Muscle of leg (tissue), 3 donors: ENCODE measurements at regions not wholly inside any gene's neighbourhood (a gene's known extent, or its start where the extent isn't known, plus 50 kb on each side); places are given as distances from the start of the nearest gene placed in this dataset.

Experiments used
- DNase-seq: peaks from one replicate; pipeline ENCODE4 v3.0.0; 2013
- H3K27ac ChIP-seq: one replicate; pipeline ENCODE4 v1.5.1; 2013; ENCODE audit warnings: mild to moderate bottlenecking, low read length, control low read depth
- H3K27me3 ChIP-seq: one replicate; pipeline ENCODE4 v1.6.1; 2013; ENCODE audit warnings: low read length; ENCODE audit not compliant: control insufficient read depth, insufficient read depth
- H3K36me3 ChIP-seq: one replicate; pipeline ENCODE4 v1.6.1; 2013; ENCODE audit warnings: low read length; ENCODE audit not compliant: control insufficient read depth, insufficient read depth
- H3K4me1 ChIP-seq: one replicate; pipeline ENCODE4 v1.6.1; 2013; ENCODE audit warnings: low read length; ENCODE audit not compliant: control insufficient read depth, insufficient read depth
- H3K4me3 ChIP-seq: one replicate; pipeline ENCODE4 v1.5.1; 2013; ENCODE audit warnings: low read length, control low read depth
- H3K9me3 ChIP-seq: replicated peaks from 2 replicates; pipeline ENCODE4 v1.6.1; 2013; ENCODE audit warnings: low read depth, low read length; ENCODE audit not compliant: control insufficient read depth
- WGBS: methylation state at CpG from one replicate; pipeline ENCODE4 v1.1.5; 2013; ENCODE audit warnings: missing lambda C conversion rate; ENCODE audit not compliant: insufficient coverage; 5-methylcytosine and 5-hydroxymethylcytosine counted together

DNA sequence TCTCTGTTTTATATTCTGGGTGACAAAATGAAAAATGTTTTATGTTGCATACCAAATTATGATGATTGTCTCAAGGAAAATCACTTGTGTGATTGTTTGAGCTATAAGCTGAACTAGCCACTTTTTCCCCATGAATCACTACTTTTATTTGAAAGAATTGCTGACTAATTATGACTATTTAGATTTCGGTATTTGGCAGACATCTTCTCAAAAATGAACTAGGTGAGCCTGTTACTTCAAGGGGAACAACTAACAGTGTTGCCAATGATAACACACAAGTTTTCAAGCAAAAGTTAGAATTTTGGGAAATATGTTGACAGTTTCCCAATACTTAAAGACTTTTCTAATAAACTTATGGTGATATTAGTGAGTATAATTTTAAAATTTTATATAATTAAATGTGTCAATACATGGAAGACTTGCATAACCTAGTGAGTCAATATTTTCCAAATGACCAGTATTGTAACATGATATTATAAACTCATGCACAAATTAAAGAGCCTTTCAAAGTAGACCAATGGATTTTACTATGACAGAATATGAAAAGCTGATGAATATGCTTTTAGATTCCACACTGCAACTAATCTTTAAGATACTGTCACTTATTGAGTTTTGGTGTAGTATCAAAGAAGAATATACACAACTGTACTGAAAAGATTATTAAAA is 187.7 kb upstream of the GATB start:
- H3K4me3 ChIP-seq, result no peak overlapping the region
- H3K27ac ChIP-seq, result no peak overlapping the region
- H3K27me3 ChIP-seq, result no peaks in the 10 kb centered on the region
- H3K4me1 ChIP-seq, result no peaks in the 10 kb centered on the region
- H3K9me3 ChIP-seq, result peaks cover 8% of the 10 kb centered on the region
- H3K36me3 ChIP-seq, result no peaks in the 10 kb centered on the region
- WGBS, result no CpG with 5 or more reads among the region's 1 CpG
- DNase-seq, result no peak

DNA sequence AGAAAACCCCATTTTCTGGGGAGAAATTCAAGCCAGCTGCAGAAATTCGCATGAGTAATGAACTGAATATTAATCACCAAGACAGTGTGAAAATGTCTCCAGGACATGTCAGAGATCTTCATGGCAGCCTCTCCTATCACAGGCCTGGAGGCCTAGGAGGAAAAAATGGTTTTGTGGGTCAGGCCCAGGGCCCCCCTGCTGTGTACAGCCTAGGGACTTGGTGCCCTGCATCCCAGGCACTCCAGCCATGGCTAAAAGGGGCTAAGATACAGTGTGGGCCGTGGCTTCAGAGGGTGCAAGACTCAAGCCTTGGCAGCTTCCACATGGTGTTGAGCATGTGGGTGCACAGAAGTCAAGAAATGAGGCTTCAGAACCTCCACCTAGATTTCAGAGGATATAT is 185.9 kb upstream of the GATB start:
- no peak for DNase-seq
- Histone ChIP-seq H3K9me3 (peaks cover 8% of the 10 kb centered on the region), H3K4me3 (no peak overlapping the region), H3K27me3 (no peaks in the 10 kb centered on the region), H3K4me1 (no peaks in the 10 kb centered on the region), H3K27ac (no peak overlapping the region), H3K36me3 (no peaks in the 10 kb centered on the region)
- 82% methylated on average over 2 of the region's 2 CpGs for WGBS

DNA sequence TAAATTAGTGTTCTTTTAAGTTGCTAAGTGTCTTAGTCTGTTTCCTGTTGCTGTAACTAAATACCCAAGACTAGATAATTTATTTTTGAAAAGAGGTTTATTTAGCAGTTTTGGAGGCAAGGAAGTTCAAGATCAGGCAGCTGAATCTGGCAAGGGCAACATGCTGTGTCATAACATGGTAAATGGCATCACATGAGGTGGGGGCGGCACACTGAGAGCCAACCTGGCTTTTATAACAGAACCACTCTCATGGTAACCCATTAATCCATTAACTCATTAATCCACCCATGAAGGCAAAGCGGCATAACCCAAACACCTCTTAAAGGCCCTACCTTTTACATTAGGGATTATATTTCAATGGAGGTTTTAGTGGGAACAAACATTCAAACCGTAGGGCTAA is 182.2 kb upstream of the GATB start:
- Histone ChIP-seq H3K36me3 (no peaks in the 10 kb centered on the region), H3K4me1 (no peaks in the 10 kb centered on the region), H3K4me3 (no peak overlapping the region), H3K27ac (no peak overlapping the region), H3K9me3 (peaks cover 8% of the 10 kb centered on the region), H3K27me3 (no peaks in the 10 kb centered on the region)
- WGBS, result no CpG with 5 or more reads among the region's 3 CpGs
- no peak for DNase-seq

DNA sequence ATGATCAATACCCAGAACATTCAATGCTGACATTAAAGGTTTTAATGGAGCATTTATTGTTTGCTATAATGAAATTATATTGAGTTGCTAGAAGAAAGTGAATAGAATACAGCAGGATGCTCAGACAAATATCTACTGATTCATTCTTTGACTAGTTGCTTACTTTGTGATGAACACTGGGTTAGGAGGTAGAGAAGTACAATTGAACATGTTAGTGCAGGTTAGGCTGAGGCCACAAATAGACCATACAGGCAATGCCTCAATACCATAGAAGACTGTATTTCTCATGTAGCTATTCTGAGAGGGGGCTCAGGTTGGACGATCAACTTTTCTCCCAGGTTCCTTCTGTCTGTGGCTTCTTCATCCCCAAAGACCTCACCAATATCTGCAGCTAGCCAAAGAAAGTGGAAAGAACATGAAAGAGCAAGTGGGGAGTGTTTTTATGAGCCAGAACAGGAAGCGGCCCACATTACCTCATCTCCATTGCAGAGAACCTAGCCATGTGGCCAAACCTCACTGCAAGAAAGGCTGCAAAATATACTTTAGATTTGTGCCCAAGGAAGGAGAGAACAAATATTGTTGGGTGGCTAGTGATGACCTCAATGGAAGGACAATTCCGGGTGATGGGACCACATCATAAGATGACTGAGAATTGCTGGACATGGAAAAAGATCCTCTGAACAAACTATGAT is 180.3 kb upstream of the GATB start:
- 89% methylated on average over 1 of the region's 3 CpGs for WGBS
- H3K27me3 ChIP-seq, result no peaks in the 10 kb centered on the region
- H3K4me1 ChIP-seq, result no peaks in the 10 kb centered on the region
- no peaks in the 10 kb centered on the region for H3K9me3 ChIP-seq
- no peak overlapping the region for H3K4me3 ChIP-seq
- no peaks in the 10 kb centered on the region for H3K36me3 ChIP-seq
- H3K27ac ChIP-seq, result no peak overlapping the region
- no peak for DNase-seq

DNA sequence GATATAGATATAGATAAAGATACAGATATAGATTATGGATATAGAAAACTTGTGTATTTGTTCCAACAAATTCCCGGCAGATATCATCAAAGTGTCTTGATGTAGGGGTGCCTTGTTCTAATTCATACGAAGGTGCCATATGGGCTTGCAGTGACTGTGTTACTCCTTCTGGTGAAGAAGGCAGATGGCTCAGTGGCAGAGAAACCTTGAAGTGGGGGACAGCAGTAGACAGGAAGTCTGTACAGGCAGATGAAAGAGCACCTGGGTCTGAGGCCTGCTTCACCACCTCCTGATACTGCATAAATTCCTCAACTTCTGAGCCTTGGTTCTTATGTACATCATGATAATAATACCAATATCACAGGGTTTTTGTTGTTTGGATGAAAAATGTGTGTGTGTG is 179.5 kb upstream of the GATB start:
- no peaks in the 10 kb centered on the region for H3K27me3 ChIP-seq
- DNase-seq, result no peak
- no peak overlapping the region for H3K27ac ChIP-seq
- no peak overlapping the region for H3K4me3 ChIP-seq
- H3K9me3 ChIP-seq, result no peaks in the 10 kb centered on the region
- no peaks in the 10 kb centered on the region for H3K4me1 ChIP-seq
- WGBS, result 86% methylated on average over 1 of the region's 2 CpGs
- no peaks in the 10 kb centered on the region for H3K36me3 ChIP-seq

DNA sequence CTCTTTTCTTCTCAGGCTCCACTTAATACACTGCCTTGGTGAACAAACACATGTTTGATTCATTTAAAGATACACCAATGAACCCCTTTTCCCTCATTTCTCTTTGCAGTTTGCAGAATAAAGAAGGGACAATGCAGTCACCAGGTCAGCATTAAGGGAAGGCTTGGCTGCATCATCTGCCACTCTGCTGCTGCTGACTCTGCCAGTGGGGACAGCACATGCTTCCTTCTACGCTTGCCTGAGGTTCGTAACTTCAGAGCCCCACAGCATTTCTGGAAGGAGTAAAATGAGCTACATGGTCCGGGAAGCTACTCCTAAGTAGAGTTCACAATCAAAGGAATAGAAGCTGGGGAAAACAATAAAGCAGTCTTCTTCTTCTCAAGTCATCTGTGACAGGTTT is 178.9 kb upstream of the GATB start:
- WGBS, result 60% methylated on average over 1 of the region's 3 CpGs

DNA sequence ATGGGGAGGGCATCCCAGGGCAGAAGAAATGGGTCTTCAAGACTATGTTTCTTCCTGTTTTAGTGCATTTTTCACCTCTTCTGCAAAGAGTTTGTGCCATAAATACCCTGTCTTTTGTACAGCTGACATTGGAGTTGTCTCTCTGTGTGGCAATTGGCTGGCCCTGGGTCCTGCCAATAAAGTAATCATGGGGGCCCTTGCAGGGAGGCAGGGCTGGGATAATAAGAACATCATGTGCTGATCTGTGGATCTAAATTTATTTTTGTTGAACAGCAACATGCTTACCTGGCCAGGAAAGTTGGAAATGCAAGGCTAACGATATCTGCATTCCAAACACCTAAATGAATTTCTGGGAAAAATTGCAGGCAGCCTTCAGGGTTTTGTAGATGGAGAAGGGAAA is 174.6 kb upstream of the GATB start:
- Histone ChIP-seq H3K4me1 (no peaks in the 10 kb centered on the region), H3K9me3 (no peaks in the 10 kb centered on the region), H3K36me3 (no peaks in the 10 kb centered on the region), H3K27me3 (no peaks in the 10 kb centered on the region), H3K4me3 (no peak overlapping the region), H3K27ac (no peak overlapping the region)
- no CpG with 5 or more reads among the region's 1 CpG for WGBS
- no peak for DNase-seq

More for the DNA sequence above, 178.9 kb upstream of the GATB start:
- Histone ChIP-seq H3K36me3 (no peaks in the 10 kb centered on the region), H3K27me3 (no peaks in the 10 kb centered on the region), H3K4me3 (no peak overlapping the region), H3K9me3 (no peaks in the 10 kb centered on the region), H3K27ac (no peak overlapping the region), H3K4me1 (no peaks in the 10 kb centered on the region)
- DNase-seq, result no peak

DNA sequence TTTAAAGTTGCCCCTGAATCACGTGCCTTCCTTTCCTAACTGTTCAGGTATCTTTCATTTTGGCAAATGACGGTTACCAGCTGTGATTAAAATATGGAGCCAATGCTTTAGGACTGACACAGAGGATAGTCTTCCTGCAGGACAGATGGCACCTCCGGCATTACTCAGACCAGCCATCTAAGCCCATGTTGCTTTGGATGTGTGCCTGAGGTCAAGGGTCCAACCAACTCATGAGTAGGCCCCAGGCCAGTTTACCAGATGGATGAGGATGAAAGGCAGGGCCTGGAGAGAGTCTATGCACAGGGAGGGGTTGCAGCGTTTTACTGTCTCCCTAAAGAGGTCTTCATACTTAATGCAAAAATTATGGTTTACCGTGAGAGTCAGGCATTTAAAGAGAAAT is 174.0 kb upstream of the GATB start:
- WGBS, result 100% methylated on average over 1 of the region's 5 CpGs
- H3K27ac ChIP-seq, result no peak overlapping the region
- H3K36me3 ChIP-seq, result no peaks in the 10 kb centered on the region
- H3K4me1 ChIP-seq, result no peaks in the 10 kb centered on the region
- no peak overlapping the region for H3K4me3 ChIP-seq
- H3K27me3 ChIP-seq, result no peaks in the 10 kb centered on the region
- no peaks in the 10 kb centered on the region for H3K9me3 ChIP-seq
- DNase-seq, result no peak

DNA sequence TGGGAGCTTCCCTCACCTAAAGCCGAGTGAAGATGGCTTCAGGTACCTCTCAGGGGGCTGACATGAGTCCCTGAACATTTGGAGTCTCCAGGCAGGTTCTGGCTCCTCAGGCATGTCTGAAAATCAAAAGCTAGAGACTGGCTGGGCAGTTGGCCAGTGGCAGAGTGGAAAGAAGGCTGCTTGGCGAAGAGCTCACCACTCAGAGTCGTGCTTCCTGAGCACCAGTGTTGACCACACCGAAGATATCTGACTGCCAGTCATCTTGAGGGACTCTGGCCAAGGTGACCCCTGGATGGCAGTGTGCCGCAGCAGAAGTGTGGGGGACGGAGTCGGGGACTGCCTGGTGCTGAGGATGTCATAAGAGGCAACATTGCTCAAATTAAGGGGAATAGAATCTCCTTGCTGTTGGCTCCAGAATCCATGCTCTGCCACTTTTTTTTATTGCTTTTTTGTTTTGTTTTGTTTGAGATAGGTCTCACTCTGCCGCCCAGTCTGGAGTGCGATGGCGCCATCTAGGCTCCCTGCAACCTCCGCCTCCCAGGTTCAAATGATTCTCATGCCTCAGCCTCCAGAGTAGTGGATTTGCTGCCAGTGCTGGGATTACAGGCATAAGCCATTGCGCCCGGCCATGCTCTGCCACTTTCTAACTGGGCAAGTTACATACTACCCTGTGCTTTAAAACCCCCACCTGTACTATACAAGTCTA is 172.5 kb upstream of the GATB start:
- DNase-seq, result no peak
- H3K4me3 ChIP-seq, result no peak overlapping the region
- WGBS, result 84% methylated on average over 10 of the region's 13 CpGs

DNA sequence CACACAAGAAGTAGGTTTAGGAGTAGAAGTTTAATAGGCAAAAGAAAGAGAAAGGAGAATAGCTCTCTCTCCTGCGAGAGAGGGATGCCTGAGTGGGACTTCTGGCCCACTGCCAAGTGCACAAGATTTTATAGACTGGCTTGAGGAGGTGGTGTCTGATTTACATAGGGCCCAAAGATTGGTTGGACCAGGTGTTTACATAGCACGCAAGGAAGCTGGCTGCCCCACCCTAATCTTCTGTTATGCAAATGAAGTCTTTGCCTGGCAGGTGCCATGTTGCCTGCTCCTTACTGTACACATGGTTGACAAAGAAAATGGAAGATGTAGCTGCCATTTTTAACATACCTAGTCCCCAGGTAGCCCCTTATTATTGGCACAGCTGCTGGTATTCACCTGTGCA is 170.8 kb upstream of the GATB start:
- no peak for DNase-seq
- Histone ChIP-seq H3K4me3 (no peak overlapping the region), H3K27ac (no peak overlapping the region), H3K36me3 (no peaks in the 10 kb centered on the region), H3K9me3 (no peaks in the 10 kb centered on the region), H3K27me3 (no peaks in the 10 kb centered on the region), H3K4me1 (no peaks in the 10 kb centered on the region)
- 90% methylated on average over 1 of the region's 2 CpGs for WGBS

More for the DNA sequence above, 172.5 kb upstream of the GATB start:
- Histone ChIP-seq H3K36me3 (no peaks in the 10 kb centered on the region), H3K9me3 (no peaks in the 10 kb centered on the region), H3K27ac (no peak overlapping the region), H3K4me1 (no peaks in the 10 kb centered on the region), H3K27me3 (no peaks in the 10 kb centered on the region)
